ENCODE measurements at regions not wholly inside any gene's neighbourhood (a gene's known extent, or its start where the extent isn't known, plus 50 kb on each side); places are given as distances from the start of the nearest gene placed in this dataset.

DNA sequence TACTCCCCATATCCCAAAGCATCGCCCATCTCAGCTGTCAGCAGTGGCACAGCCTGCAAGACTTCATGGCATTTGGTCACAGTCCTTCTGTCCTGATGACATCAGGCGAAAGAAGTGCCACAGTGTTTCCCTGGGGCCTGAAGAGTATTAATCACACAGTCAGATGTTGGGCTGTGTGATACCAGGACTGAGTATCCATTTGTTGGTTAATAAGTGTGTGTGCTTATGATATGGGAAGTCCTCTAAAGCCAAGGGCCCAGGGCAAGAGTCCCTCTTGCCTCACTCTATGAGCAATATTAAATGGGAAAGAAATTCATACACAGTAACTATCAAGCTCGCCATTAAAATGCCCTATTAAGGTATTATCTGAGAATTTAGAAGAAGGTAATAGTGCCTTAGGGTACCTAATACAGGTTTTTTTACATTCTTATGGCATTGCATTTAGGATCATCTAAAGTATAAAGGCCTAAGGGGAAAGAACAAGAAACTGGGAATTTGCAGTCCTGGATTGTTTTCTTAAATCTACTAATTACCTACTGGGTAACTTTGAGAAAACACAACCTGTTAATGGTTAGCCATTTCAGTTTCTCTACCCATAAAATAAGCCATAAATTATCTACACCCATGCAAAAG, 204.1 kb upstream of the PREP start (continued):
- TF ChIP-seq ZNF311 (tag by site-specific recombination; IDR thresholded peaks at IDR 0.05; ENCODE audit: borderline replicate concordance) (no peak), ZNF529 (tag by site-specific recombination; IDR thresholded peaks at IDR 0.05; ENCODE audit: insufficient replicate concordance) (no peak)

DNA sequence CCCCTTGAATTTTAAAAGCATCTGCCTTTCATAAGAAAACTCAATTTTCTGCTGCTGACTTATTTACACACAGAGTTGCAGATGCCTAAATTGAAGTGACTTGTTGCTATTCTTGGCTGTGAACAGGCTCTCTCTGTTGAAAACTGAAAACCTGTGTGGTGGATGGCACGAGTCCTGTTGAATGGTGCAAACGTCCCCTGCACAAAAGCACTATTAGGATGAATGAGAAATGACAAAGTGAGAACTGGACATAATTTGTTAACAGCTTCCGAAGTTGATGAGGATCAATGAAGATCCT, 201.7 kb upstream of the PREP start:
- Histone ChIP-seq H3K36me3 (ENCODE audit: control insufficient read depth in 2 of 2, insufficient read depth in 1 of 2, low read length in 2 of 2) (no peaks in the 10 kb centered on the region), H3K4me1 (ENCODE audit: control insufficient read depth, insufficient read depth, low read length) (peaks cover 9% of the 10 kb centered on the region), H3K9me3 (ENCODE audit: control insufficient read depth, insufficient read depth, low read depth, low read length) (no peaks in the 10 kb centered on the region), H3K27ac (ENCODE audit: extremely low read depth, low read depth, low read length) (no peak overlapping the region), H3K4me3 (ENCODE audit: low read depth, low read length) (no peak overlapping the region)
- TF ChIP-seq ZNF146 (tag by site-specific recombination; IDR thresholded peaks at IDR 0.05) (no peak), SCRT2 (tag by site-specific recombination; IDR thresholded peaks at IDR 0.05) (peak; percentile 55)
- CTCF ChIA-PET = no interaction called here
- POLR2A ChIA-PET = no interaction called here

DNA sequence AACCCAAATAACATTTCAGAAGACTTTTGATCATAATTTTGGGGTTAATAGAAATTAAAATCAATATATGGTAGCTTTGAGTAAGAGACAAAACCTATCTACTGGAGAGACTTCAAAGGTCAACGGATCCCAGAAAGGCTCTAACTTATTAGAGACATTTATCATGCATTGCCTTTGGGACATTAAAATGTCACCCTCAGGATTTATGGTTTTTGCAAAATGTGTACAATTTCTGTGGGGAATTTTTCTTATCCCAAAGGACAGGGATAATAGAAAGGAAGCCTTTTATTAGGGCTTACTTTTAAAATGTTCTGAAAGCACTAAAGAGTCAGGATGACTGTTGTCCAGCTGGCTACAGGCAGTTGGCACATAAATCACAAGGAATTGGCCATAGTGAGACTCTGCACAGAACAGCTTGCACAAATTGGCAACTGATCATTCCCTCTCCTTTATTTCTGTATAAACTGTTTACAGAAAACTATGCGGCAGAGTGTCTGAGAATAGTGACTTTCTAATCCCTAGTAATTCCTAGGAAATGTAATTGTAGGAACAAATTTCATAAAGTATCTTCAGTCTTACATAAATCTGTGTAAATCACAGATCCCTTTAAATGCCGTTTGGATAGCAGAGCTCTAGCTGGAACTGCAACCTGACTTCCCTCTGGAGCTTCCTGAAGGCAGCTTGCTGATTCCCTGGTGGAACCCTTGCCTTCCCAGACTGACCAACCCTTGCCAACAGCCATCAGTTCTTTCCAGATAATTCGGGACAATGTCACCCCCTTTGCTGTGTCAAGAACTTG, 201.1 kb upstream of the PREP start:
- POLR2A ChIA-PET = no interaction called here
- Histone ChIP-seq H3K4me1 (ENCODE audit: control insufficient read depth, insufficient read depth, low read length) (peaks cover 6% of the 10 kb centered on the region), H3K36me3 (ENCODE audit: control insufficient read depth in 2 of 2, insufficient read depth in 1 of 2, low read length in 2 of 2) (no peaks in the 10 kb centered on the region), H3K27ac (ENCODE audit: extremely low read depth, low read depth, low read length) (no peak overlapping the region), H3K9me3 (ENCODE audit: control insufficient read depth, insufficient read depth, low read depth, low read length) (no peaks in the 10 kb centered on the region), H3K4me3 (ENCODE audit: low read depth, low read length) (no peak overlapping the region)
- CTCF ChIA-PET = interaction anchor here (0.7 kb wide), 1 partner anchor 47 kb away, joined by 3 read pairs; no protein-coding TSS in a partner anchor
- TF ChIP-seq, protein P1, sequence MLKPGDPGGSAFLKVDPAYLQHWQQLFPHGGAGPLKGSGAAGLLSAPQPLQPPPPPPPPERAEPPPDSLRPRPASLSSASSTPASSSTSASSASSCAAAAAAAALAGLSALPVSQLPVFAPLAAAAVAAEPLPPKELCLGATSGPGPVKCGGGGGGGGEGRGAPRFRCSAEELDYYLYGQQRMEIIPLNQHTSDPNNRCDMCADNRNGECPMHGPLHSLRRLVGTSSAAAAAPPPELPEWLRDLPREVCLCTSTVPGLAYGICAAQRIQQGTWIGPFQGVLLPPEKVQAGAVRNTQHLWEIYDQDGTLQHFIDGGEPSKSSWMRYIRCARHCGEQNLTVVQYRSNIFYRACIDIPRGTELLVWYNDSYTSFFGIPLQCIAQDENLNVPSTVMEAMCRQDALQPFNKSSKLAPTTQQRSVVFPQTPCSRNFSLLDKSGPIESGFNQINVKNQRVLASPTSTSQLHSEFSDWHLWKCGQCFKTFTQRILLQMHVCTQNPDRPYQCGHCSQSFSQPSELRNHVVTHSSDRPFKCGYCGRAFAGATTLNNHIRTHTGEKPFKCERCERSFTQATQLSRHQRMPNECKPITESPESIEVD (tag by site-specific recombination; IDR thresholded peaks at IDR 0.05) = peak; percentile 32; the same call in 1 of the 2 replicates
- 0 out of 2 replicates have a peak, but pooled peaks have one; percentile 14 for TF ChIP-seq TCF7L2 (IDR thresholded peaks at IDR 0.05; ENCODE audit: borderline replicate concordance, low read depth, low read length)
- TF ChIP-seq ZNF777 (tag by site-specific recombination; IDR thresholded peaks at IDR 0.05; ENCODE audit: borderline replicate concordance) = no peak

DNA sequence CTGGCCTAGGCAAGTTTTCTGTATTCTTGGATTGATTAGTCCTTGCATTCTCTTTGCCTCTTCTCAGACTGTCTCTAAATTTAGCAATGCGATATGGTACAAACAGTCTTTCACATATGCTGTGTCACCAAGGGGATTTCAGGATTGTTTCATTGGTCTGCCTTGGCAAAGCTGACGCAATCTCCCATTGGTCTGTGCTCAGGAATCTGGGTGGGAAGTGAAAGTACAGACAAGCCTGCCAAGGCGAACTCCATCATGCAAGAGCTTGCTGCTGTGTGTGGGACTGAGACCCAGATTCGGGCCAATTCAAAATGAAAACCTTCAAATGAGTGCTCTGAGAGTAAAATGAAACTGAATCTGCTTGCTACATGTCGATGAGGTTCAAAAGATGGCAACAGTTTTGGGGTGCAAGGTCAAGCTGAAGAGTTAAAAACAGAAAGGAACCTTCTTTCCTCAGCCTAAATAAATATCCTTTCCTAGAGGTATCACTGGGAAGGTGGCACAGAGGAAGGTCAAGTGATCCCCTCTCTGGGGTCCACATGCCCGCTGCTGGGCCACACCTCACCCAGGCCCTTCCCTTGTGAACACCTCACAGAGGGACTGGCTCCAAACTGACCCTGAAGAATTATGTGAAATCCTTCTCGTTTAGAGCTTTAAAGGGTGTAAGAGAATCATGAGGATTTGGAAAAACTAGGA, 198.8 kb upstream of the PREP start:
- no peak overlapping the region for H3K27ac ChIP-seq (ENCODE audit: extremely low read depth, low read depth, low read length)
- POLR2A ChIA-PET = no interaction called here
- no peak overlapping the region for H3K4me3 ChIP-seq (ENCODE audit: low read depth, low read length)
- no peaks in the 10 kb centered on the region for H3K9me3 ChIP-seq (ENCODE audit: control insufficient read depth, insufficient read depth, low read depth, low read length)
- TF ChIP-seq ZBTB17 (tag by site-specific recombination; IDR thresholded peaks at IDR 0.05) (peak; percentile 51), SETDB1 (IDR thresholded peaks at IDR 0.05; ENCODE audit: insufficient read length, low read length) (peak; percentile 11)
- TF ChIP-seq, protein P2, sequence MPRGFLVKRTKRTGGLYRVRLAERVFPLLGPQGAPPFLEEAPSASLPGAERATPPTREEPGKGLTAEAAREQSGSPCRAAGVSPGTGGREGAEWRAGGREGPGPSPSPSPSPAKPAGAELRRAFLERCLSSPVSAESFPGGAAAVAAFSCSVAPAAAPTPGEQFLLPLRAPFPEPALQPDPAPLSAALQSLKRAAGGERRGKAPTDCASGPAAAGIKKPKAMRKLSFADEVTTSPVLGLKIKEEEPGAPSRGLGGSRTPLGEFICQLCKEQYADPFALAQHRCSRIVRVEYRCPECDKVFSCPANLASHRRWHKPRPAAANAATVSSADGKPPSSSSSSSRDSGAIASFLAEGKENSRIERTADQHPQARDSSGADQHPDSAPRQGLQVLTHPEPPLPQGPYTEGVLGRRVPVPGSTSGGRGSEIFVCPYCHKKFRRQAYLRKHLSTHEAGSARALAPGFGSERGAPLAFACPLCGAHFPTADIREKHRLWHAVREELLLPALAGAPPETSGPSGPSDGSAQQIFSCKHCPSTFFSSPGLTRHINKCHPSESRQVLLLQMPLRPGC (tag by site-specific recombination; IDR thresholded peaks at IDR 0.05) = no peak
- no peaks in the 10 kb centered on the region for H3K4me1 ChIP-seq (ENCODE audit: control insufficient read depth, insufficient read depth, low read length)
- no peaks in the 10 kb centered on the region for H3K36me3 ChIP-seq (ENCODE audit: control insufficient read depth in 2 of 2, insufficient read depth in 1 of 2, low read length in 2 of 2)
- CTCF ChIA-PET = interaction anchor here (0.6 kb wide), 1 partner anchor 156 kb away, joined by 4 read pairs; no protein-coding TSS in a partner anchor
